Tibial nerve (tissue), 3 donors: ENCODE measurements at regions not wholly inside any gene's neighbourhood (a gene's known extent, or its start where the extent isn't known, plus 50 kb on each side); places are given as distances from the start of the nearest gene placed in this dataset.

Experiments
- CTCF ChIP-seq, 5 experiments: fragments of 200-600 bp in 3 of 5; fragments of 450-650 bp in 2 of 5; sonication (generic) in 3 of 5; IDR thresholded peaks; one replicate each; pipeline ENCODE4 v1.5.1; 2016 to 2019; ENCODE audit warnings: antibody characterized with exemption in 5 of 5, mild to moderate bottlenecking in 3 of 5, moderate library complexity in 2 of 5
- POLR2A ChIP-seq, 2 donors: fragments of 450-650 bp; IDR thresholded peaks; one replicate each; pipeline ENCODE4 v1.6.1; 2017; ENCODE audit warnings: antibody characterized with exemption in 2 of 2, mild to moderate bottlenecking in 2 of 2, moderate library complexity in 2 of 2

- TF ChIP-seq CTCF (IDR thresholded peaks at IDR 0.05) (no peak), POLR2A (IDR thresholded peaks at IDR 0.05) (no peak)
Observed at GRCh38 chr2:194260185-194260584, 1396.8 kb upstream of the SLC39A10 start.
